LNCaP clone FGC (cell line): ENCODE measurements at regions not wholly inside any gene's neighbourhood (a gene's known extent, or its start where the extent isn't known, plus 50 kb on each side); places are given as distances from the start of the nearest gene placed in this dataset.
A peak's percentile ranks its signal among the peaks of the same experiment; 100 is the strongest.

Experiments
- DNase-seq: peaks from one replicate; pipeline ENCODE4 v3.0.0-alpha.2; 2011; ENCODE audit warnings: low read depth
- H3K4me3 ChIP-seq: 2 replicates; pipeline ENCODE4 v1.5.1; 2011; ENCODE audit warnings: mild to moderate bottlenecking, low read depth, low read length, control low read depth
- CTCF ChIP-seq: IDR thresholded peaks from 2 replicates; pipeline ENCODE4 v1.5.1; 2012; ENCODE audit warnings: mild to moderate bottlenecking; ENCODE audit not compliant: control insufficient read depth, insufficient read depth; ENCODE audit errors: extremely low read depth

DNA sequence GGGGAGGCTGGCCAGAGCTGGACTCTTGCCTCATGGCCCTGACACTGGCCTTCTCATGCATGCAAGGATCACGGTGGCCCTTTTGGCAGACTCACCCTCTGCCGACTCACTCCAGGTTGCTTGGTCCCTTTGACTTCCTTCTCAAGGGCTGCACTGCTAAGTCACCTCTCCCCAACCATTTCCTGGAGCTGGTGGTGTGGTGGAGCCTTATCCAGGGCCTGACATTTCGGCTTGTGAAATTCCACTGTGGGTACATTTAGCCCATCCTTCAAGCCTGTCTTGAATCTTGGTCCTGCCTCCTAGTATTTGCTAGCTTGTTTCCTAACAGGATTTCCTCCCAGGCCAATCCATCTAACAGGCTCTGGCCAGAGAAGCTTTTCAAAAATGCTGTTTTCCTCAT is 52.6 kb upstream of the JUN start:
- no peak for TF ChIP-seq CTCF
- DNase-seq, result no peak

GRCh38 chr1:58837886-58838285 is 54.0 kb upstream of the JUN start:
- TF ChIP-seq CTCF, result no peak
- no peak overlapping the region for H3K4me3 ChIP-seq
- no peak for DNase-seq

More for the DNA sequence above, 52.6 kb upstream of the JUN start:
- no peak overlapping the region for H3K4me3 ChIP-seq

GRCh38 chr1:58839147-58839795 is 55.4 kb upstream of the JUN start:
- no peak overlapping the region for H3K4me3 ChIP-seq
- TF ChIP-seq CTCF, result no peak
- no peak for DNase-seq

DNA sequence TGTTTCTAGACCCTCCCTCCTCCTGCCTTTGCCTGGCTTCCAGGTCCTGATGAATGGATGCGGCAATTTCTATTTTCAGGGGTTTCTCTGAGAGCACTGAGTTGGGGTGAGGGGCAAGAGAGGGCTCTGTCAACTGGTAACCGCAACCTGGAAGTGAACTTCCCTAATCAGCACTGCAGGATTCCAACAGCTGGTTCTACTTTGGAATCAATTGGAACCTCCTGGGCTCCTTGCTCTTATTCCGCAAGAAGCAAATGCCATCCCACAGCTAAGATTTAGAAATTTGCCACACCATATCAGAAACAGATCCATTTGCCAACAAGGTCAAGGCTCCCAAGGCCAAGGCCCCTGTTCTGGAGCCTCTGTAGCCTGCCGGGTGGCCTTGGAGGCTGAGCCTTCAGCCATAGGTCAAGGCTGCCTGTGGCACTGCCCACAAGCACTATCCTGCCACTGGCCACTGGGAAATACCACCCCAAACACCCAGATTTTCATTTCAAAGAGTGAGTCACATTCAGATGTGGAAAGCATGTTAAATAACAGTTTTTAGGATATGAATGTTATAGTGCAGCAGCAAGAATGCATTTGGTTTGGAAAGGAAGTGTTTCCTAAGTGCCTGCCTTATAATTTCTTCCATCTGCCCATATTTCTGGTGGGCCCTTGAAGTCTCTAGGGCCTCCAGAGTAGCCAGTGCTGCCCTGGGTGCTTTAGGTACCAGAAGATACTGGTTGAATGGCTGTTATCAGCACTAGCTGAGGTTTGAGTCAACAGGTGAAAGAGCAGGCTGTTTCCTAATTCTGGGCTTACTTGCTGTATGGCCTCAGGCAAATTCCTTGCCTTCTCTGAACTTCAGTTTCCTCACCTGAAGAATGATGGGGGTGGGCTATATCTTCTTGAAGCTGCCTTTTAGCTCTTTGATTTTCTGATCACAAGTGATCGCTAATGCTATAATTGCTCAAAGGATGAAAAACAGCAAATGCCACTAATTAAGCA is 56.3 kb upstream of the JUN start:
- no peak overlapping the region for H3K4me3 ChIP-seq

GRCh38 chr1:58841455-58841854 is 57.6 kb upstream of the JUN start:
- no peak overlapping the region for H3K4me3 ChIP-seq
- DNase-seq, result no peak
- TF ChIP-seq CTCF, result peak; percentile 39

More for the DNA sequence above, 56.3 kb upstream of the JUN start:
- no peak for DNase-seq
- TF ChIP-seq CTCF, result no peak

- no peak for DNase-seq
- no peak for TF ChIP-seq CTCF
These were observed 59.1 kb upstream of the JUN start for GRCh38 chr1:58842941-58843340.

More at GRCh38 chr1:58842941-58843340, 59.1 kb upstream of the JUN start:
- H3K4me3 ChIP-seq, result no peak overlapping the region
